ENCODE measurements at regions not wholly inside any gene's neighbourhood (a gene's known extent, or its start where the extent isn't known, plus 50 kb on each side); places are given as distances from the start of the nearest gene placed in this dataset.
"Not testable (repeated sequence)": the region's sequence is repeated elsewhere in the genome, so short reads cannot be mapped to it uniquely, and the experiment has no call there.

GRCh38 chr4:100022792-100023222 is 72.7 kb upstream of the H2AZ1 start:
- DNase-seq, result no peak

GRCh38 chr4:100019821-100020220 is 69.7 kb upstream of the H2AZ1 start:
- no peak for DNase-seq

GRCh38 chr4:100017637-100018310 is 67.7 kb upstream of the H2AZ1 start:
- no peak for DNase-seq

- no peak for DNase-seq
Measured at GRCh38 chr4:100016191-100016590, 66.1 kb upstream of the H2AZ1 start.

- no peak for DNase-seq
Measured at GRCh38 chr4:100014616-100015015, 64.5 kb upstream of the H2AZ1 start.

GRCh38 chr4:100009490-100009889 is 59.4 kb upstream of the H2AZ1 start:
- DNase-seq, result no peak

GRCh38 chr4:100008048-100008447 is 58.0 kb upstream of the H2AZ1 start:
- no peak for DNase-seq

GRCh38 chr4:100006161-100006560 is 56.1 kb upstream of the H2AZ1 start:
- DNase-seq, result not testable (repeated sequence)
